GM23248 (cell line): ENCODE measurements at regions not wholly inside any gene's neighbourhood (a gene's known extent, or its start where the extent isn't known, plus 50 kb on each side); places are given as distances from the start of the nearest gene placed in this dataset.

Source experiments
- EZH2 ChIP-seq: fragments of 200-600 bp; sonication (generic); IDR thresholded peaks from 2 replicates; pipeline ENCODE4 v1.6.1; 2018; ENCODE audit warnings: antibody characterized with exemption, mild to moderate bottlenecking; ENCODE audit not compliant: insufficient read depth, poor library complexity, severe bottlenecking
- EZH2phosphoT487 ChIP-seq: fragments of 200-600 bp; sonication (generic); IDR thresholded peaks from 2 replicates; pipeline ENCODE4 v1.6.1; 2018; ENCODE audit warnings: antibody characterized with exemption, moderate library complexity, mild to moderate bottlenecking, low read depth; ENCODE audit not compliant: insufficient read depth

GRCh38 chr10:17506390-17506789 lies 52.0 kb upstream of the ST8SIA6 start:
- TF ChIP-seq EZH2phosphoT487 (no peak), EZH2 (no peak)
